WERI-Rb-1 (cell line): ENCODE measurements at regions not wholly inside any gene's neighbourhood (a gene's known extent, or its start where the extent isn't known, plus 50 kb on each side); places are given as distances from the start of the nearest gene placed in this dataset.

ENCODE experiments used
- DNase-seq: peaks from one replicate; pipeline ENCODE4 v3.0.0-alpha.2; 2020
- H3K27ac ChIP-seq: fragments of 250-450 bp; sonication (Bioruptor Pico); 2 replicates; pipeline ENCODE4 v1.5.1; 2020; ENCODE audit warnings: mild to moderate bottlenecking, moderate library complexity
- H3K27me3 ChIP-seq: fragments of 250-450 bp; sonication (Bioruptor Pico); 2 replicates; pipeline ENCODE4 v1.5.1; 2021; ENCODE audit warnings: mild to moderate bottlenecking, low read depth, moderate library complexity; ENCODE audit not compliant: insufficient read depth, severe bottlenecking
- H3K36me3 ChIP-seq: fragments of 250-450 bp; sonication (Bioruptor Pico); 2 replicates; pipeline ENCODE4 v1.5.1; 2020; ENCODE audit warnings: mild to moderate bottlenecking, moderate library complexity
- H3K4me3 ChIP-seq: 2 replicates; pipeline ENCODE4 v1.5.1; 2011; ENCODE audit warnings: low read depth, mild to moderate bottlenecking, control low read depth, low read length
- H3K9me3 ChIP-seq: fragments of 250-450 bp; sonication (Bioruptor Pico); 2 replicates; pipeline ENCODE4 v1.5.1; 2021; ENCODE audit warnings: mild to moderate bottlenecking, moderate library complexity; ENCODE audit not compliant: severe bottlenecking
- TF ChIP-seq, protein P1 (sequence below): IDR thresholded peaks from 2 replicates; pipeline ENCODE4 v1.5.1; 2011; ENCODE audit warnings: low read depth, mild to moderate bottlenecking, control low read depth, inconsistent platforms, low read length

DNA sequence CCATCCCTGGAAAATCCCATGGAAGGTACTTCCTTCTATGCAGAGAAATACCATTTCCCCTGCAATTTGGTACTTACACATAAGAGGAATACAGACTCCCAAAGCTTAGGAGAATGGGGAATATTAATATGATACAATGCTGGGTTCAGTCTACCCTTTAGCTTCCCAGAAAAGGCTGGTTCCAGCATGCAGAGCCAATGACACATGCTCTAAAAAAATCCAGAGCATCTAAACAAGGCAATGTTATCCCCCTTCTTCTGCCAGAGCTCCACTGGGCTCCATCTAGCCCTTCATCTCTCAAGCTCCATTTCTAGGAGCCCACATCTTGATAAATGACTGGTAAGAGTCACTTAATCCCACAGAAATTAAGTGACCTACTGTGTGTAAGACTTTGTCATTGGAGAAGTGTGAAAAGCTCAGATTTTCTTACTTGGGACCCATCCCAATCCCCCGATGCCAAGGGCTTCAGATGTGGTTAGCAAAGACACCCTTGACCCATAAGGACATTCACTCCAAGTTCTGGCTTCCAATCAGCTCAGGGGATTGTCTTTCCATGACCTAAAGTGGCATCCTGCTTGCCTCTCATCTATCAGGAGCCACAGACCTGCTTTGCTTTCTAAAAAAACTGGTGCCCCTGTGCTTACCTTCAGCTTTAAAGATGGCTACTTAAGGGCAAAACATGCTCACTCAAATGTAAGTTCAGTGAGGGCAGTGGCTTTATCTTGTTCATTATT, 137.5 kb downstream of the UNC5CL start:
- Histone ChIP-seq H3K4me3 (no peak overlapping the region), H3K9me3 (no peaks in the 10 kb centered on the region), H3K27me3 (peaks cover 4% of the 10 kb centered on the region), H3K36me3 (no peaks in the 10 kb centered on the region), H3K27ac (no peak overlapping the region)
- TF ChIP-seq, protein P1, sequence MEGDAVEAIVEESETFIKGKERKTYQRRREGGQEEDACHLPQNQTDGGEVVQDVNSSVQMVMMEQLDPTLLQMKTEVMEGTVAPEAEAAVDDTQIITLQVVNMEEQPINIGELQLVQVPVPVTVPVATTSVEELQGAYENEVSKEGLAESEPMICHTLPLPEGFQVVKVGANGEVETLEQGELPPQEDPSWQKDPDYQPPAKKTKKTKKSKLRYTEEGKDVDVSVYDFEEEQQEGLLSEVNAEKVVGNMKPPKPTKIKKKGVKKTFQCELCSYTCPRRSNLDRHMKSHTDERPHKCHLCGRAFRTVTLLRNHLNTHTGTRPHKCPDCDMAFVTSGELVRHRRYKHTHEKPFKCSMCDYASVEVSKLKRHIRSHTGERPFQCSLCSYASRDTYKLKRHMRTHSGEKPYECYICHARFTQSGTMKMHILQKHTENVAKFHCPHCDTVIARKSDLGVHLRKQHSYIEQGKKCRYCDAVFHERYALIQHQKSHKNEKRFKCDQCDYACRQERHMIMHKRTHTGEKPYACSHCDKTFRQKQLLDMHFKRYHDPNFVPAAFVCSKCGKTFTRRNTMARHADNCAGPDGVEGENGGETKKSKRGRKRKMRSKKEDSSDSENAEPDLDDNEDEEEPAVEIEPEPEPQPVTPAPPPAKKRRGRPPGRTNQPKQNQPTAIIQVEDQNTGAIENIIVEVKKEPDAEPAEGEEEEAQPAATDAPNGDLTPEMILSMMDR = no peak
- DNase-seq = no peak

DNA sequence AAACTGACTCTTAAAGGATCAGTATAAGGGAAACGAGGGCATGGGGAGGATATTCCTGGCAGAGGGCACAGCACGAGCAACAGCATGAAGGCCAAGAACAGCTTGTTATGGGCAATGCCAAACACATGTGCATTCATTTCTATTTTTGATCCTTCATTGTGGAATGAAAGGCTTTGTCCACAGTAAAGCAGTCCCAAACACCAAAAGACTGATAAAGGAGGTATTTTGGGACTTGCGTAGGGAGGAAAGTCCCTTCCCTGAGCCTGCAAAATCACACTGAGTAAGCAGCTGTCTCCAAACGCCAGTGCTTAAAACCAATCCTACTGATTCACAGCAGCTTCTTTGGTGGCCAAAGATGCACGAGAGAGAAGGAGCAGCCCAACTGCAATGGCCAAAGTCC, 138.2 kb downstream of the UNC5CL start:
- TF ChIP-seq, protein P1 = no peak
- Histone ChIP-seq H3K27me3 (peaks cover 4% of the 10 kb centered on the region), H3K9me3 (no peaks in the 10 kb centered on the region), H3K4me3 (no peak overlapping the region), H3K36me3 (no peaks in the 10 kb centered on the region), H3K27ac (no peak overlapping the region)
- DNase-seq = no peak

DNA sequence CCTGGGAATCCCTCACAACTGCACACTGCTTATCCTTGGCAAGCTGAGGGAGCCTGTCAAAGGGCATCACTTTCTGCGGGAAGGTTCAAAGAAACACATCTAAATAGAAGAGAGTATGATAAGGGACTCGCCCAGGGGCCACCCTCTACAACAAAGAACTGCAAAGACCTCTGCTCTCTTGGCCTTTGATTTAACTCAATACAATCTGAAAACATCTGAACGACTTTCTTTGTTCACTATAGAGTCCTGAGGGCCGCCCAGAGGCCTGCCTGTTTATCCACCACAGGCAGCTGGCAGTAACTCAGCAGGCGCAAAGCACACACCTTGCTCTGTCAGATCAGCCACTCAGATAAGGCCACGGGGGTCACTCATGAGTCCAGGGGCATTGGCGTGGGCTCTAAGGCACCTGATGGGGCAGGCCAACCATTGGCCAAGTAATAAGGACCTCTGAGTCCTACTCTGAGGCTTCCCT, 139.3 kb downstream of the UNC5CL start:
- Histone ChIP-seq H3K36me3 (no peaks in the 10 kb centered on the region), H3K27me3 (peaks cover 4% of the 10 kb centered on the region), H3K27ac (no peak overlapping the region), H3K9me3 (no peaks in the 10 kb centered on the region), H3K4me3 (no peak overlapping the region)
- DNase-seq = no peak
- TF ChIP-seq, protein P1 = no peak

DNA sequence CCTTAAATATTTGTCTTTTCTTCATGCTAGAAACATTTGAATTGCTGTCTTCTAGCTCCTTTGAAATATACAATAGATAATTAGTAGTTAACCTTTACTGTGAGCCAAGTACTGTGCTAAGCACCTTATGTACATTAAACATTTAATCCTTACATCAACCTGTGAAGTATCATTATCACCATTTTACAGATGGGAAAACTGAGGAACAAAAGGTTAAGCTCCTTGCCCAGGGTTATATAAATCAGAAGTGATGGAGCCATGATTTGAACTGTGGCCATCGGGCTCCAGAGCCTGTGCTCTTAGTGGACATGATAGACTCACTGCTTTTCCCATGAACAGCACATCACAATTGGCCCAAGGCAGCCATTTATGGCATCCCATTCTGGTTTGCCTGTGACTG, 140.9 kb downstream of the UNC5CL start:
- Histone ChIP-seq H3K9me3 (no peaks in the 10 kb centered on the region), H3K4me3 (no peak overlapping the region), H3K36me3 (no peaks in the 10 kb centered on the region), H3K27me3 (peaks cover 4% of the 10 kb centered on the region), H3K27ac (no peak overlapping the region)
- TF ChIP-seq, protein P1 = no peak
- DNase-seq = no peak

DNA sequence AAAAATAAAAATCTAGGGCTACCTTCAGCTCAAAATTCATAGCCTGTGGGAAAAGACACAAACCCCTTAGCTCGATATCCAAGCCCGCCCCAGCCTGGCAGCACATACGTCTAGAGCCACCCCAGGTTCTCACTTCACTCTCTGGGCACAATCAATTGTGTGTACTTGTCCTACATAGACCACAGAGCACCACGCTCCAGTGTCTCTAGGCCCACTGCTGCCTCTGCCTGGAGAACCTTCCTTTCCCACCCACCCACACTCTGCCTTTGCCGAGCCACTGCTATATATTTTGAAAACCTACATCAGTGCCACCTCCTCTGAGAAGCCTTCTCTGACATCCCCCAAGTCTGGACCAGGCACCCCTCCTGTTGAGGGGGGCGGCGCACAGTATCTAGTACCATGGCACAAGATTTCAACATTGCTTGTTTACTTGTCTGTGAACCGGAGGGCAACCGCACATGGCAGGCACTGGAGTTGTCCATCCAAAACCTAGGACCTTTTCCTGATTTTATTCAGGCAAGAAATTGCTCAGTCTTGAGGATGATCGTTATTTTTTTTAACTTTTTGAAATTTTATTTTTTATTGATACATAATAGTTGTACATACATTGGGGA, 141.5 kb downstream of the UNC5CL start:
- Histone ChIP-seq H3K27ac (no peak overlapping the region), H3K9me3 (no peaks in the 10 kb centered on the region), H3K36me3 (no peaks in the 10 kb centered on the region), H3K27me3 (peaks cover 3% of the 10 kb centered on the region), H3K4me3 (no peak overlapping the region)
- TF ChIP-seq, protein P1 = no peak
- no peak for DNase-seq
